CD4-positive, CD25-positive, alpha-beta regulatory T cell (primary cell): ENCODE measurements at regions not wholly inside any gene's neighbourhood (a gene's known extent, or its start where the extent isn't known, plus 50 kb on each side); places are given as distances from the start of the nearest gene placed in this dataset.

Experiments used
- ATAC-seq, 2 donors: fragments of 150-1000 bp; cut with Tn5 transposase; one replicate each; pipeline ENCODE4 v1.10.0; 2021; ENCODE audit warnings: low read depth in 2 of 2, moderate number of reproducible peaks in 2 of 2, moderate library complexity in 1 of 2
- DNase-seq, 3 donors: peaks; one replicate each; pipeline versions ENCODE4 v3.0.0 to v3.0.0-alpha.2; 2012 to 2022; ENCODE audit warnings: mixed read lengths in 1 of 3
- H3K27ac ChIP-seq: one replicate; pipeline ENCODE4 v1.7.0; 2013; ENCODE audit warnings: mild to moderate bottlenecking, low read length; ENCODE audit not compliant: insufficient read depth, poor library complexity, severe bottlenecking
- H3K27me3 ChIP-seq: one replicate; pipeline ENCODE4 v1.7.0; 2013; ENCODE audit warnings: low read length; ENCODE audit not compliant: control insufficient read depth, insufficient read depth
- H3K36me3 ChIP-seq: one replicate; pipeline ENCODE4 v1.7.0; 2013; ENCODE audit warnings: mild to moderate bottlenecking, low read length, moderate library complexity; ENCODE audit not compliant: control insufficient read depth, insufficient read depth
- H3K4me1 ChIP-seq: 2 replicates; pipeline ENCODE4 v1.7.0; 2013; ENCODE audit warnings: mild to moderate bottlenecking, low read length; ENCODE audit not compliant: insufficient read depth, control insufficient read depth, poor library complexity, severe bottlenecking
- H3K4me3 ChIP-seq: one replicate; pipeline ENCODE4 v1.7.0; 2013; ENCODE audit warnings: low read depth, mild to moderate bottlenecking, low read length, moderate library complexity
- H3K9me3 ChIP-seq, 2 experiments: 1 replicate in 1 of 2; 2 replicates in 1 of 2; pipeline ENCODE4 v1.7.0; 2013; ENCODE audit warnings: low read length in 2 of 2, mild to moderate bottlenecking in 1 of 2, moderate library complexity in 1 of 2; ENCODE audit not compliant: control insufficient read depth in 2 of 2
- H3K27ac Mint-ChIP-seq, 3 donors: one replicate each; pipeline ENCODE4 v1.8.0; 2020 to 2022; ENCODE audit warnings: mild to moderate bottlenecking in 3 of 3, mixed read lengths in 3 of 3, moderate library complexity in 2 of 3
- H3K27me3 Mint-ChIP-seq: one replicate; pipeline ENCODE4 v1.8.0; 2022; ENCODE audit warnings: mild to moderate bottlenecking, mixed read lengths
- H3K36me3 Mint-ChIP-seq: one replicate; pipeline ENCODE4 v1.8.0; 2020; ENCODE audit warnings: mixed read lengths
- H3K4me1 Mint-ChIP-seq, 4 donors: one replicate each; pipeline ENCODE4 v1.8.0; 2020 to 2022; ENCODE audit warnings: mixed read lengths in 4 of 4, mild to moderate bottlenecking in 1 of 4
- H3K4me3 Mint-ChIP-seq, 4 donors: one replicate each; pipeline ENCODE4 v1.8.0; 2020 to 2022; ENCODE audit warnings: mild to moderate bottlenecking in 4 of 4, mixed read lengths in 4 of 4, moderate library complexity in 3 of 4
- H3K9me3 Mint-ChIP-seq, 7 donors: one replicate each; pipeline ENCODE4 v1.8.0; 2020 to 2022; ENCODE audit warnings: mixed read lengths in 7 of 7, mild to moderate bottlenecking in 3 of 7, moderate library complexity in 2 of 7

- ATAC-seq = no peak
- peak overlapping the region in 1 of 3 donors; percentile 24 for H3K27ac Mint-ChIP-seq
- no peaks in the 10 kb centered on the region for H3K36me3 ChIP-seq
- peaks cover 5% of the 10 kb centered on the region for H3K4me1 ChIP-seq
- H3K4me1 Mint-ChIP-seq = peaks cover 0 to 22% (median 3%) of the 10 kb centered on the region in 4 donors
- H3K27me3 ChIP-seq = no peaks in the 10 kb centered on the region
- no peaks in the 10 kb centered on the region for H3K9me3 ChIP-seq
- DNase-seq = no peak
- H3K4me3 Mint-ChIP-seq = peak overlapping the region in 1 of 4 donors; percentile 83
- H3K27ac ChIP-seq = no peak overlapping the region
- no peak overlapping the region for H3K4me3 ChIP-seq
- H3K27me3 Mint-ChIP-seq = peaks cover 5% of the 10 kb centered on the region
- no peaks in the 10 kb centered on the region for H3K36me3 Mint-ChIP-seq
- no peaks in the 10 kb centered on the region for H3K9me3 Mint-ChIP-seq
These were observed 180.5 kb downstream of the ZFP36L2 start for GRCh38 chr2:43045866-43046265.

- H3K9me3 Mint-ChIP-seq = no peaks in the 10 kb centered on the region
- H3K4me1 ChIP-seq = peaks cover 5% of the 10 kb centered on the region
- H3K36me3 ChIP-seq = no peaks in the 10 kb centered on the region
- no peaks in the 10 kb centered on the region for H3K27me3 ChIP-seq
- DNase-seq = no peak
- ATAC-seq = no peak
- no peak overlapping the region for H3K27ac ChIP-seq
- no peak overlapping the region for H3K4me3 Mint-ChIP-seq
- H3K27ac Mint-ChIP-seq = no peak overlapping the region
- no peak overlapping the region for H3K4me3 ChIP-seq
- H3K4me1 Mint-ChIP-seq = peaks cover 0 to 15% (median 3%) of the 10 kb centered on the region in 4 donors
- H3K9me3 ChIP-seq = no peaks in the 10 kb centered on the region
- H3K36me3 Mint-ChIP-seq = no peaks in the 10 kb centered on the region
- peaks cover 5% of the 10 kb centered on the region for H3K27me3 Mint-ChIP-seq
These were observed 182.2 kb downstream of the ZFP36L2 start for GRCh38 chr2:43044093-43044681.

DNA sequence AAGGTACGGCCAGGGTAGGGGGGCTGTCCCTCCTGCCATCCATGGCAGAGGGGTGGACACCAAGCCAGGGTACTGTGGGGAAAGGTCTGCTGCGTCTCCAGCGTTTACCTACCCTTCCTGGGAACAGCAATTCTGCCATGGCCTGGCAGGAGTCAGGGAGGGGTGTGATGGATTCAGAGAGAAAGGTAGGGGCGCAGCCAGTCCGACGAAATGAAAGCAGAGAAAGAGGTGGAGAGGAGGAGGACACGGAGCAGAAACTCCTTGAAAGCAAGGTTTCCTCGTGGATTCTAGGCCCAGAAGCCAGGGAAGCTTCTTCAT lies 182.9 kb downstream of the ZFP36L2 start:
- no peaks in the 10 kb centered on the region for H3K9me3 ChIP-seq
- H3K4me3 Mint-ChIP-seq = no peak overlapping the region
- peaks cover 5% of the 10 kb centered on the region for H3K4me1 ChIP-seq
- no peaks in the 10 kb centered on the region for H3K27me3 ChIP-seq
- H3K27ac Mint-ChIP-seq = no peak overlapping the region
- ATAC-seq = no peak
- no peak overlapping the region for H3K4me3 ChIP-seq
- no peaks in the 10 kb centered on the region for H3K9me3 Mint-ChIP-seq
- no peak for DNase-seq
- H3K27me3 Mint-ChIP-seq = peaks cover 5% of the 10 kb centered on the region
- peaks cover 0 to 15% (median 3%) of the 10 kb centered on the region in 4 donors for H3K4me1 Mint-ChIP-seq
- H3K27ac ChIP-seq = no peak overlapping the region
- no peaks in the 10 kb centered on the region for H3K36me3 ChIP-seq
- H3K36me3 Mint-ChIP-seq = no peaks in the 10 kb centered on the region

DNA sequence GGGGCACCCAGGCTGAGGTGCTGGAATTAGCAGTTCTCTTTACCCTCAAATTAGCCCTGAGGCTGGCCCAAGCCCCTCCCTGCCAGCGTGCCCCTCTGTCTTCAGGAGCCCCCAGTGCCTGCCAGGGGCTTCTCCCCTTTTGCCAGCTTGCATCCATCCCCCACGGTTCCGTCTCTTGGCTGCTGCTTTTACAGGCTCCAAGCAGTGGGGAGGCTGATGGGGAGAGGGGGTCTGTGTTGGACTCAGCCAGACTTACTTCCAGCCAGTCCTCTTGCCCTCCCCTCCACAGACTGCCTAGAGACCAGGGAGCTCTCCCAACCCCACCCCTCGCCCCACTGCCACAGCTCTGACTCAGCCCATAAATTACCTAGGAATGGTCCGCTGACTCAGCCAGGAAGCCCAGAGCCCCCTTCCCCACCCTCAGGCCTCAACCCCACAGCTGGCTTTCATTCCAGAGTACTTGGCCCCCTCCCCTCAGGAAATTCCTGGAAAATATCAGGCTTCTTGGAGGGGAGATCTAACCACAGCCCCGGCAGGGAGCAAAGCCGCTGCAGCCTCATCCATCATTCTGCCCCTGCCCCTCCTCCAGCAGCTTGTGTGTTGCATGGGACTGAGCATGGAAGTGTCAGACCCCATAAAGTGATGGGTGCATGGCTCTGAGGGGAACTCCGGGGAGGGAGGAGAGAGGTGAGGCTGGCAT lies 184.6 kb downstream of the ZFP36L2 start:
- no peak overlapping the region for H3K4me3 ChIP-seq
- H3K4me1 Mint-ChIP-seq = peaks cover 0 to 7% (median under 1%) of the 10 kb centered on the region in 4 donors
- H3K9me3 ChIP-seq = no peaks in the 10 kb centered on the region
- H3K4me1 ChIP-seq = peaks cover 5% of the 10 kb centered on the region
- DNase-seq = no peak
- no peaks in the 10 kb centered on the region for H3K36me3 Mint-ChIP-seq
- H3K9me3 Mint-ChIP-seq = no peaks in the 10 kb centered on the region
- H3K4me3 Mint-ChIP-seq = no peak overlapping the region
- ATAC-seq = no peak
- H3K27ac Mint-ChIP-seq = no peak overlapping the region
- H3K27ac ChIP-seq = no peak overlapping the region
- H3K36me3 ChIP-seq = no peaks in the 10 kb centered on the region
- H3K27me3 ChIP-seq = no peaks in the 10 kb centered on the region
- peaks cover 4% of the 10 kb centered on the region for H3K27me3 Mint-ChIP-seq

DNA sequence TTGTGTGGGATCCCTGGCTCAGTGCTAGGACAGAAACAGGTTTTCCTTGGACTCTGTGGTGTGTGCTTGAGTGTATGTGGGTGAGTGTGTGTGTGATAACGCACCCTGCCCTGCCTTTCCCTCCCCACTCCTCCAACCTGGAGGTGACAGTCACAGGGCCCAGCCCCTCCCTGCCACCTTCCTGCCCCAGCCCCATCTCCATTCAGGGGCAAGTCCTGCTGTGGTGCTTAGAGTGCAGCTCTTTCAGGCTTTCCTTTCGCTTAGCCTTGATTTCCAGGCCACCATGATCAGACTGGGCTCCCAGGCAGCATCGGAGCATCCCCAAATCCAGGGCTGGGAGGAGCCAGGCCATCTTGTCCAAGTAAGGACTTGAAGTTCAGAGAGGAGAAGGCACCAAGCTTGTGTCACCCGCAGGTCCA lies 185.2 kb downstream of the ZFP36L2 start:
- H3K4me3 ChIP-seq = no peak overlapping the region
- Mint-ChIP-seq H3K4me1 (peaks cover 0 to 3% (median 0%) of the 10 kb centered on the region in 4 donors), H3K4me3 (no peak overlapping the region), H3K27ac (peak overlapping the region in 1 of 3 donors; percentile 20), H3K36me3 (no peaks in the 10 kb centered on the region), H3K9me3 (no peaks in the 10 kb centered on the region), H3K27me3 (no peaks in the 10 kb centered on the region)
- H3K27ac ChIP-seq = no peak overlapping the region
- DNase-seq (no peak), ATAC-seq (no peak)
- H3K36me3 ChIP-seq = no peaks in the 10 kb centered on the region
- H3K9me3 ChIP-seq = no peaks in the 10 kb centered on the region
- no peaks in the 10 kb centered on the region for H3K27me3 ChIP-seq
- no peaks in the 10 kb centered on the region for H3K4me1 ChIP-seq

GRCh38 chr2:43040084-43040854 lies 186.1 kb downstream of the ZFP36L2 start:
- Histone ChIP-seq H3K4me3 (no peak overlapping the region), H3K36me3 (no peaks in the 10 kb centered on the region), H3K4me1 (no peaks in the 10 kb centered on the region), H3K27me3 (no peaks in the 10 kb centered on the region), H3K27ac (no peak overlapping the region), H3K9me3 (no peaks in the 10 kb centered on the region)
- Mint-ChIP-seq H3K4me3 (no peak overlapping the region), H3K27ac (peak overlapping the region in 1 of 3 donors; percentile 68), H3K27me3 (no peaks in the 10 kb centered on the region), H3K4me1 (no peaks in the 10 kb centered on the region), H3K9me3 (no peaks in the 10 kb centered on the region), H3K36me3 (no peaks in the 10 kb centered on the region)
- ATAC-seq = no peak
- no peak for DNase-seq

DNA sequence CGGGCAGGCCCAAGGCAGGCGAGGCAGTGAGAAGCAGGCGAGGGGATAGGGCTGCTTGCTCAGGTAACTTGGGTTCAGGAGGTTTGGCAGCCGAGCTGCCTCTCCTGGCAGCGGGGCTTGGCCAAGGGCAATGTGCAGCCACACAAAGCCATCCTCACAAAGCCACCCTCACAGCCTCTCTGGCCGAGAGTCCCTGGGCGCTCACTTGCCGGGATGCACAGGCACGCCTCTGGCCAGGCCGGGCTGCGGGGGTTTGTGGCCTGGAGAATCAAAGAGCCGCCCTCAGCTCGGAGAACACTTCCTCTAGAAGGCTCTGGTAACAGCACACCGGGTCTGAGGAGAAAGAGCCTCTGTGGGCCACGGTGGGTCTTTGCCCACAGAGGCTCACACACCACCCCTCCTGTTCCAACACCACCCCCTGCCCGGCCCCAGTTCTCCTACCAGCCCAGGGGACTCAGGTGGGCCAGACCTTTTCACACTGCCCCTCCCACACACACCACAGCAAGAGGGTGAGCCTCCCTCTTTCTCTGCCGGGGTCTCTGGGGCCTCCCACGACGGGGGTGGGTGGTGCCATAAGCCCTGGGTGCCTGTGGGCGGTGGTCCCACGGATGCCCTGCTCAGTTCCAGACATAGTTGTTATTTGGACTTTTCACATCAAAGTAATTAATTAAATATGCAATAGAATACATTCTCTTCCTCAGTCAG lies 186.9 kb downstream of the ZFP36L2 start:
- Mint-ChIP-seq H3K27me3 (no peaks in the 10 kb centered on the region), H3K9me3 (no peaks in the 10 kb centered on the region), H3K4me3 (no peak overlapping the region), H3K27ac (no peak overlapping the region), H3K36me3 (no peaks in the 10 kb centered on the region), H3K4me1 (no peaks in the 10 kb centered on the region)
- Histone ChIP-seq H3K27me3 (no peaks in the 10 kb centered on the region), H3K9me3 (no peaks in the 10 kb centered on the region), H3K27ac (no peak overlapping the region), H3K4me3 (no peak overlapping the region), H3K4me1 (no peaks in the 10 kb centered on the region), H3K36me3 (no peaks in the 10 kb centered on the region)
- ATAC-seq (no peak), DNase-seq (no peak)
